ENCODE measurements at regions not wholly inside any gene's neighbourhood (a gene's known extent, or its start where the extent isn't known, plus 50 kb on each side); places are given as distances from the start of the nearest gene placed in this dataset.
"Not testable (repeated sequence)": the region's sequence is repeated elsewhere in the genome, so short reads cannot be mapped to it uniquely, and the experiment has no call there.

DNA sequence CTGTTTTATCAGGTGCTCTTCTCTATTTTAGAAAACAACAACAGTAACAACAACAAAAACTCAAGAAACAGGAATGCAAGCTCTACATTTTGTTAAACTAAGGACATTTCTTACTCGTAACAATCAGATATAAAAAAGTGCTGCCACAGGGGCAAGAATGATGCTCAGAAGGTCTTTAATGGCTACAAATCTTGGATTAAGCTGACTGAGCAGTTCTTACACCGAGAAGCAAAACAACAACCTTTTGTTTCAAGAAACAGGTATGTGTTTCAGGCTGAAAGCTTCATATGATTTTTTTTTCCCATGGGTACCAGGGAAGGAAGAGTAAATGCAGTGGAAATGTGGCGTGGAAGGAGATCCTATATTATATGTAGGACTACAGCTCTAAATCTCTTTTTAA, 786.8 kb upstream of the FBXO33 start:
- TF ChIP-seq, protein P1, sequence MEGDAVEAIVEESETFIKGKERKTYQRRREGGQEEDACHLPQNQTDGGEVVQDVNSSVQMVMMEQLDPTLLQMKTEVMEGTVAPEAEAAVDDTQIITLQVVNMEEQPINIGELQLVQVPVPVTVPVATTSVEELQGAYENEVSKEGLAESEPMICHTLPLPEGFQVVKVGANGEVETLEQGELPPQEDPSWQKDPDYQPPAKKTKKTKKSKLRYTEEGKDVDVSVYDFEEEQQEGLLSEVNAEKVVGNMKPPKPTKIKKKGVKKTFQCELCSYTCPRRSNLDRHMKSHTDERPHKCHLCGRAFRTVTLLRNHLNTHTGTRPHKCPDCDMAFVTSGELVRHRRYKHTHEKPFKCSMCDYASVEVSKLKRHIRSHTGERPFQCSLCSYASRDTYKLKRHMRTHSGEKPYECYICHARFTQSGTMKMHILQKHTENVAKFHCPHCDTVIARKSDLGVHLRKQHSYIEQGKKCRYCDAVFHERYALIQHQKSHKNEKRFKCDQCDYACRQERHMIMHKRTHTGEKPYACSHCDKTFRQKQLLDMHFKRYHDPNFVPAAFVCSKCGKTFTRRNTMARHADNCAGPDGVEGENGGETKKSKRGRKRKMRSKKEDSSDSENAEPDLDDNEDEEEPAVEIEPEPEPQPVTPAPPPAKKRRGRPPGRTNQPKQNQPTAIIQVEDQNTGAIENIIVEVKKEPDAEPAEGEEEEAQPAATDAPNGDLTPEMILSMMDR (IDR thresholded peaks at IDR 0.05; ENCODE audit: low read length, missing control alignments): no peak
- no peak for DNase-seq (ENCODE audit: low read depth)
- H3K4me3 ChIP-seq (replicated peaks; ENCODE audit: low read depth, low read length): no peak overlapping the region

DNA sequence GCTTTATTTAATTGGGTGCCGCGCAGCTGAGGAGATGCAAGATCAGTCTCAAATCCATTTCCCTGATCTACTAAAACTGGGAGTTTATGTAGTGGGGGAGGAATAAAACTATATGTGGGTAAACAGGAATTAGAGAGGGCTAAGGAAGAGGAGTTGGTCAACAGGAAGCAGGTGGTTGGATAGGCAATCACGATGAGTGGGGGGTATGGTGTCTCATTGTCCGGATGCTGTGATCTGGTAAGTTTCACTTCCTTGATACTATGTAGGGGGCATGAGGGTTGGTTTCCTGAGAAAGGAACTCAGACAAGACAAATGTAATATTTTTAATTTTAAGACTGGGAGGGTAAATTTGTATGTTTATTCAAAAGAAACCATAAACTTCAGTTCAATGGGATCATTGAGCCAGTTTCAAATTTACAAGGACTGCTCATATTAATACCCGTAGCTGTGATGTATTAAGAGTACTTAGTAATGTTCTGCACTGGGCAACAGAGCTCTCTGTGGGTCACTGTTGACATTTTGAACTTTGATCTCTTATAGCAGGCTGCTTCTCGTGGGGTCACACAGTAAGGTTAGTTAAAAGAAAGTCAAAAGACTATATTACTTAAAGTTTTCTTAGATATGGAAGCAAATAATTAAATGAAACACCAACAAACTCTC, 786.2 kb upstream of the FBXO33 start:
- no peak for DNase-seq (ENCODE audit: low read depth)
- no peak overlapping the region for H3K4me3 ChIP-seq (replicated peaks; ENCODE audit: low read depth, low read length)
- TF ChIP-seq, protein P1 (IDR thresholded peaks at IDR 0.05; ENCODE audit: low read length, missing control alignments): no peak

DNA sequence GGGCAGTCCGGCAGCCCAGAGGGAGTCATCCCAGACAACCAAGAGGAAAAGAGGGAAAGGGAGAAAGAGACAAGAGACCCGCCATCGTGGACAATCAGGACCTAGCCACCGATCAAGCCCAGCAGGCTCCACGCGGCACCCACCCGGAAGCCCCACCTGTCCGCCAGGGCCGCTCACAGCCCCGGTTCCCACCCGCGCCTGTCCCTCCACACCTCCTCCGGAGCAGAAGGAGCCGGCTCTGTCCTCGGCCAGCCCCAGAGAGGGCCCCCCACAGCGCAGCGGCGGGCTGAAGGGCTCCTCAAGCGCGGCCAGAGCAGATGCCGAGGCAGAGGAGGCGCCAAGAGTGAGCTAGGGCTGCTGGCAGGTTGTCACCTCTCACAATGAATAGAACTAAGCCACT, 784.7 kb upstream of the FBXO33 start:
- TF ChIP-seq, protein P1 (IDR thresholded peaks at IDR 0.05; ENCODE audit: low read length, missing control alignments): no peak
- no peak overlapping the region for H3K4me3 ChIP-seq (replicated peaks; ENCODE audit: low read depth, low read length)
- no peak for DNase-seq (ENCODE audit: low read depth)

DNA sequence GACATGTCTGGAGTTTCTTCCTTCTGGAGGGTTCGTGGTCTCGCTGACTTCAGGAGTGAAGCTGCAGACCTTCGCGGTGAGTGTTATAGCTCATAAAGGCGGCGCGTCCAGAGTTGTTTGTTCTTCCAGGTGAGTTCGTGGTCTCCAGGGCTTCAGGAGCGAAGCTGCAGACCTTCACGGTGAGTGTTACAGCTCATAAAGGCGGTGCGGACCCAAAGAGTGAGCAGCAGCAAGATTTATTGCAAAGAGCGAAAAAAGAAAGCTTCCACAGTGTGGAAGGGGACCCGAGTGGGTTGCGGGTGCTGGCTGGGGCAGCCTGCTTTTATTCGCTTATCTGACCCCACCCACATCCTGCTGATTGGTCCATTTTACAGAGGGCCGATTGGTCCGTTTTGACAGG, 784.2 kb upstream of the FBXO33 start:
- not testable (repeated sequence) for H3K4me3 ChIP-seq (replicated peaks; ENCODE audit: low read depth, low read length); DNase-seq (ENCODE audit: low read depth)

DNA sequence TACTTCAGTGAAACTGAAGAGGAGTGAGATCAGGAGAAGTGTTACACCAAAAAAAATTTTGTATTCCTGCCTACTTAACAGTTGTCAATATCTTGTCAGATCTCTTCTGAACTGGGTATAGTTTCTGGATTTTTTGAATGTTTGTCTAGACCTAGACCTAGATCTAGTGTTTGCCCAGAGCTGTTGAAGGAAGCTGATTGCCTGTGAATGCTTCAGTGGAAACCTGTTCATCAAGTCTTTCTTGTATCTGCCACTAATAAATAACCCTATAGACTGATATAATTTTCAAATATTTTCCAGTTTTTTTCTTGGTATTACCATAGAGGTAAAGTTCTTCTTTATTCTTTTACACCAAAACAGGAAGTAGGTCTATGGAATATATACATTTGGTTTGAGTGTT, 781.5 kb upstream of the FBXO33 start:
- TF ChIP-seq, protein P1 (IDR thresholded peaks at IDR 0.05; ENCODE audit: low read length, missing control alignments): no peak
- no peak overlapping the region for H3K4me3 ChIP-seq (replicated peaks; ENCODE audit: low read depth, low read length)
- DNase-seq (ENCODE audit: low read depth): no peak

DNA sequence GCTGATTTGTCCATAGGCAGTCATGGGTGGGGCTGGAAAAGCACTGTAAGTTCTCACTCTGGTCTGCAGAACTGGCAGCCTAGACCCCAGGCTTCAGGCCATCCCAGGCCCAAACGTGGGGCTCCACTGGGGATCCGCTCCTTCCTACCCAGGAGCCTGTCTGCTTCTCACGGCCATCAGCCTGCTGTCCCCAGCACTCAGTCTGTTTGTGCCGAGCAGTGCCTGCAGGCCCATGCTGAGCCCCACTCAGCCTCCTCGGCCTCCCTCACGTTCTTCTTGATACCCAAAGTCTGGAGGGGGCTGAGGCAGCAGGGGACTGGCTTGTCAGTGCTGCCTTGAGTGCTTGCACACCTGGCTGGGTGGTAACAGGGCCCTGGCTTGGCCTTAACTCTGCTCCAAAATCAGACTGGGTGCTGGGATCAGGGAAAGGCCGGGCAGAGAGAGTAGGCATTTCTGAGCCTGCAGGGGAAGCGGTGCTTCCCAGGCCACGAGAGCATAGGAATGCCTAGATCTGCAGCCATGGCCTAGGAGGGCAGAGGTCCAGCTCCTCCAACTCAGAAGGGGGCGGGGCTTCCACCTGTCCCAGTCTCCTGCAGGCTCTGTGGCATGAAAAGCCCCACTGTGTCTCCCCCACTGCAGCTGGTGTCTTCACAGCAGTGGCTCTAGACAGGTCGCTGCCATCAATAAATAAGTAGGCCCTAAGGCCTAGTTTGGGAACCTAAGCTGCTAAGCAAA, 772.4 kb upstream of the FBXO33 start:
- no peak for DNase-seq (ENCODE audit: low read depth)
- no peak overlapping the region for H3K4me3 ChIP-seq (replicated peaks; ENCODE audit: low read depth, low read length)
- TF ChIP-seq, protein P1 (IDR thresholded peaks at IDR 0.05; ENCODE audit: low read length, missing control alignments): no peak

DNA sequence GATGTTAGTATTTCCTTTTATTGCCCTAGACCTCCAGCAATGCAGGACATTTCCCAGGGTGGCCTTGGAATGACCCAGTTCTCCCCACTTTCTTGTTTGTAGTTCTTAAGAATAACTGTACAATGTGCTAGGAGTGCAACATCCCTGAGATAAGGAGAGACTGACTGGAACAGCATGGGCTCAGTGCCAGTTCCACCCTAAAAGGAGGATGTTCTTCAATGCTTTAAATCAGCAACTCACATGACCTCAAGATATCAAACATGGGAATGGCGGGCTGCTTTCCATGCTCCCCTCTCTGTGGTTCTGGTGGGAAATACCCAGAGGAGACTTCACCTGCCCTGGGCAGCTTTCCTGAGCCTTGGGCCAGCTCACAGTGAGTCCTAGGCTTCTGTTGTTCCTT, 766.9 kb upstream of the FBXO33 start:
- no peak for DNase-seq (ENCODE audit: low read depth)
- no peak overlapping the region for H3K4me3 ChIP-seq (replicated peaks; ENCODE audit: low read depth, low read length)
- TF ChIP-seq, protein P1 (IDR thresholded peaks at IDR 0.05; ENCODE audit: low read length, missing control alignments): no peak
